C1 segment of cervical spinal cord (tissue), 14 donors: ENCODE measurements at regions not wholly inside any gene's neighbourhood (a gene's known extent, or its start where the extent isn't known, plus 50 kb on each side); places are given as distances from the start of the nearest gene placed in this dataset.

Source experiments
- DNase-seq, 14 donors: peaks; one replicate each; lab custom pipeline; 2025; lab: John Stamatoyannopoulos, UW

DNA sequence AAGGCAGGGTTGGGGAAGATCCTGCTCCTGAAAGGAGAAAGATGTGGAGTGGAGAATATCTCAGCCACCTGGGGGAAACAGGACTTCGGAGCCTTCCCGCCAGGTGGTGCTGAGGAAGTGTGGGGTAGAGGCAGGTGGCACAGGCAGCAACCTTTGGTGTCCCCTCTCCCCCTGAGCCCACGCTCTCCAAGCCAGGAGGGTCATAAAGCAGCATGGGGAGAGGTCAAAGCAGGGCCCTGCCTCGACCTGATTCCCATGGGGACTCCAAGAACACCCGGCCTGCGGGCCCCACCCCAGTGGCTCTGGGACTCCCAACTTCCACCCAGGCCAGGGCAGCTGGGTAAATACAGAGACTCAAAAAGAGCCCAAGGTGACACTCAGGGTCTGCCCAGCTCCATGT lies 54.3 kb upstream of the SLC66A3 start:
- no peak for DNase-seq

DNA sequence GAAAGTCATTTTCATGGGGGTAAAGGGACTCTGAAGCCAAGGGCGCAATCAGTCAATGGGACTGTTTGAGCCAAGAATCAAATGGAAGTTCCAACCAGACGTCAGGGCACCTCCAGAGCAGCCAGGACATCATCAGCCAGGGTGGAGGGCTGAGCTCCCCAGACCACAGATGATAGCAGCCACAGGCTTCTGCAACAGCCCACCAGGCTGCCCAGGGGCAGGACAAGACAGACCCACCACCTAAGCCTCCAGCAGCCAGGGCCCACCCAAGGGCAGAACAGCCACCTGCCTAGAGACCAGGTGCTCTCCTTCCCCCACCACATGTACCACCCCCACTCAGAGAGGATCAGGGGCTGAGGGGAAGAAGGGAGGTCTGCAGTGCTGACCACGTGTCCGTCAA lies 53.8 kb upstream of the SLC66A3 start:
- DNase-seq: no peak

GRCh38 chr2:11102466-11102865 lies 52.8 kb upstream of the SLC66A3 start:
- DNase-seq: no peak

DNA sequence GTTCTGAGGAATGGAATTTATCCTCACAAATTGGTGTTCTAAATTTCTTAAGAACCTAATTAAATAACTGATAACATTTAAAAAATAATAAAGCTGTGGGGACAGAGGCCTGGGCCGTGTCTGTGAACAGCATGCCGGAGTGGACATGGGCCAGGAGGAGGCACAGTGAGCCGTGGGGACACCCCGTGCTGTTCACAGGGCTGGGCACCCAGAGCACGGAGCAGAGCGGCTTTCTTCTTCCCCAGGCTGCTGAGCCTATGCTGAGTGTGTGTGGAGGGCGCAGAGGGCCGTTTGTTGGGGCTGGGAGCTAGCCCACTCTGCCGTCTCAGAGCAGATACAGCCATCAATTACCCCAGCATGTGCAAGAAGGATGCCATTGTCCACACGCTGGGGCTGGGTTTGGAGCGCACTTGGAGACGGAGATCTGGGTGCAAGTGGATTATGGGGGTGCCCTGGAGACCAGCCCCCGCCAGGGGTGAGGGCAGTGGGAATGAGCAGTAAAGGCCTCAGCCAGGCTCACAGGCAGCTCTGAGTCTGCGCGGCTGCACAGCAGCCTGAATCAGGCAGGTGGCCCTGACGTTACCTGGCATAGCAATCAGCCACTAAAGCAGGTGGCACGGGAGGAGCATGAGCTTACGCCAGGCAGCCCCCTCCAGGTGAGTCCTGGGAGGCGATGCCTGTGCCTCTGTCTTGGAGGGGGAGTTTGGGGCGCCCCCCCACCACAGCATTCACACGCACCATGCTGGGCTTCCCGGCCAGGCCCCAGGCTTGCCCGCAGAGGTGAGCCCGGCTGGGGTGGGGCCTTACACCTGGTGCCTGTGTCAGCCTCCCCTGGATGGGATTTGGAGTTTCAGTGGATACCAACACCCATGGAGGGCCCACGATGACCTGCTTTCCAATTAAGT lies 52.1 kb upstream of the SLC66A3 start:
- DNase-seq: no peak

DNA sequence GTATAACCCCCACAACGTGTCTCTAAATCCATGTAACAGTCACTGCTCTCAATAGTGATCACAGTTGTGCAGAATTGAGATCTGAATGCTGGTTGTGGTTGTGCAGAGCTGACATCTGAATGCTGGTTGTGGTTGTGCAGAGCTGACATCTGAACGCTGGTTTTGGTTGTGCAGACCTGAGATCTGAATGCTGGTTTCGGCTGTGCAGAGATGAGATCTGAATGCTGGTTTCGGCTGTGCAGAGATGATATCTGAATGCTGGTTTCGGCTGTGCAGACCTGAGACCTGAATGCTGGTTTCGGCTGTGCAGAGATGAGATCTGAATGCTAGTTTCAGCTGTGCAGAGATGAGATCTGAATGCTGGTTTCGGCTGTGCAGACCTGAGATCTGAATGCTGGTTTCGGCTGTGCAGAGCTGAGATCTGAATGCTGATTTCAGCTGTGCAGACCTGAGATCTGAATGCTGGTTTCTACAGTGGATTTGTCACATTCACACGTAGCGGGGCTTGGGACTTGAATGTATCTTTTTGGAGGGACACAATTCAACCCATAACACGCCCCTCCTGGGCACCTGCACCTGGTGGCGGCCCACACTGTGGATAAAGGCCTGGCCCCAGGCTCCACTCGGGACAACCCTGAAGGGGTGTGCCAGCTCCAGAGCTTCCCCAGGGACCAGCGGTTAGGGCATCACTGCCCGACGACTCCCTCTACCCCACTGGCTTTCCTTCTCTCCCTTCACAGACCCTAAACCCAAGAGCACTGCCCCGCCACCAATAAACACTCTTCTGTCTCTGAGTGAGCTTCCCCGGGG lies 51.1 kb upstream of the SLC66A3 start:
- no peak for DNase-seq

DNA sequence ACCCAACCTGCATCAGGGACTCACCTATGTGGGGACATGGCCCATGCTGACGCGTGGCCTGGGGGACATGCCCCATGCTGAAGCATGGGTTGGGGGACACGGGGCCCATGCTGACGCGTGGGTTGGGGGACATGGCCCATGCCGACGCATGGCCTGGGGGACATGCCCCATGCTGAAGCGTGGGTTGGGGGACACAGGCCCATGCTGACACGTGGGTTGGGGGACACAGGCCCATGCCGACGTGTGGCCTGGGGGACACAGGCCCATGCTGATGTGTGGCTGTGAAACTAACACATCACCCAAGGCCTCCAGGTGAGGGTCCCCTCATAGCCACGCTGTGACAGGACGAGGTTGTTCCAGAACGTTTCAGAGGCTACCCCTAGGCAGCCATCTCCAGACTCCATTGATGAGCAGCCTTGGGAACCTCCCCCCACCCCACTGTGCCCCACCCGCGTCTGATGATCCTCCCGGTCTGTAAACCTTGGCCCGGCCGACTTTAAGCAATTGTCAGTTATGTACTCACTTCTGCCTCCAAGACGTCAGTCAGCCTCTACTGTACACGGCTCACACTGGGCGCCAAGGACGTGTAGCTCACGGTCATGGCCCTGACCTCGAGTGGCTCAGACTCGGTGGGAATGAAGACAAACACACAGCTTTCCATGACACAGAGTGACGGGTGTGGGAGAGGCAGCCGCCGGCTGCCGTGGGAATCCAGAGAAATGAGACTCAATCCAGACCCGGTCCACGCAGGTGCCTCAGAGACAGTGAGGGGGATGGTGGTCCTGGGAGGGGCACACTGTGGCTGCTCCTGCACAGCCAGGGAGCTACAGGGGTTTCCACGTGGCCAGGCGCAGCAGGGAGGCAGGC lies 50.2 kb upstream of the SLC66A3 start:
- no peak for DNase-seq
